PFSK-1 (cell line): ENCODE measurements at regions not wholly inside any gene's neighbourhood (a gene's known extent, or its start where the extent isn't known, plus 50 kb on each side); places are given as distances from the start of the nearest gene placed in this dataset.

Experiments
- FOXP2 ChIP-seq: optimal IDR thresholded peaks from 2 replicates; pipeline ENCODE3; 2011; ENCODE audit warnings: borderline replicate concordance, control low read depth, inconsistent platforms; ENCODE audit not compliant: insufficient read depth; ENCODE audit errors: extremely low read length, extremely low read depth
- POLR2AphosphoS5 ChIP-seq: IDR thresholded peaks from 2 replicates; pipeline ENCODE4 v1.6.1; 2012; ENCODE audit warnings: low read depth, mild to moderate bottlenecking, control low read depth, low read length, moderate library complexity
- REST ChIP-seq, 2 experiments: IDR thresholded peaks; 2 replicates each; pipeline versions ENCODE4 v1.6.1 to v1.8.0; 2011 to 2012; ENCODE audit warnings: low read depth in 2 of 2, low read length in 2 of 2, control low read depth in 1 of 2, inconsistent platforms in 1 of 2, mild to moderate bottlenecking in 1 of 2, moderate library complexity in 1 of 2; ENCODE audit not compliant: insufficient read depth in 1 of 2
- SIN3A ChIP-seq: IDR thresholded peaks from 2 replicates; pipeline ENCODE4 v1.6.1; 2012; ENCODE audit warnings: mild to moderate bottlenecking, low read length, moderate library complexity, borderline replicate concordance; ENCODE audit not compliant: insufficient read depth
- TAF1 ChIP-seq: IDR thresholded peaks from 2 replicates; pipeline ENCODE4 v1.6.1; 2012; ENCODE audit warnings: low read length, control low read depth, borderline replicate concordance; ENCODE audit not compliant: insufficient read depth

GRCh38 chr10:46235705-46236545, 50.9 kb upstream of the ANTXRL start:
- TF ChIP-seq TAF1 (no peak), POLR2AphosphoS5 (no peak), FOXP2 (no peak), SIN3A (no peak), REST (IDR thresholded peaks at IDR 0.05; ENCODE audit: insufficient read depth in 1 of 2, low read depth in 2 of 2, low read length in 2 of 2) (no peak)

- no peak for TF ChIP-seq REST (IDR thresholded peaks at IDR 0.05; ENCODE audit: insufficient read depth in 1 of 2, low read depth in 2 of 2, low read length in 2 of 2)
- TF ChIP-seq FOXP2, result no peak
- no peak for TF ChIP-seq SIN3A
- no peak for TF ChIP-seq POLR2AphosphoS5
- no peak for TF ChIP-seq TAF1
These were observed 50.3 kb upstream of the ANTXRL start for GRCh38 chr10:46236546-46236887.

- TF ChIP-seq REST (IDR thresholded peaks at IDR 0.05; ENCODE audit: insufficient read depth in 1 of 2, low read depth in 2 of 2, low read length in 2 of 2) (no peak), TAF1 (no peak), SIN3A (no peak), FOXP2 (no peak), POLR2AphosphoS5 (no peak)
These were observed 49.7 kb upstream of the ANTXRL start for GRCh38 chr10:46236941-46237681.
